NCI-H446 (cell line): ENCODE measurements at regions not wholly inside any gene's neighbourhood (a gene's known extent, or its start where the extent isn't known, plus 50 kb on each side); places are given as distances from the start of the nearest gene placed in this dataset.
A peak's percentile ranks its signal among the peaks of the same experiment; 100 is the strongest.

ENCODE experiments used
- DNase-seq, 2 experiments: peaks; one replicate each; lab custom pipeline; 2025; lab: John Stamatoyannopoulos, UW

GRCh38 chr3:84877092-84877491 is 81.7 kb upstream of the CADM2 start:
- DNase-seq = no peak

GRCh38 chr3:84881288-84881687 is 77.5 kb upstream of the CADM2 start:
- no peak for DNase-seq

DNA sequence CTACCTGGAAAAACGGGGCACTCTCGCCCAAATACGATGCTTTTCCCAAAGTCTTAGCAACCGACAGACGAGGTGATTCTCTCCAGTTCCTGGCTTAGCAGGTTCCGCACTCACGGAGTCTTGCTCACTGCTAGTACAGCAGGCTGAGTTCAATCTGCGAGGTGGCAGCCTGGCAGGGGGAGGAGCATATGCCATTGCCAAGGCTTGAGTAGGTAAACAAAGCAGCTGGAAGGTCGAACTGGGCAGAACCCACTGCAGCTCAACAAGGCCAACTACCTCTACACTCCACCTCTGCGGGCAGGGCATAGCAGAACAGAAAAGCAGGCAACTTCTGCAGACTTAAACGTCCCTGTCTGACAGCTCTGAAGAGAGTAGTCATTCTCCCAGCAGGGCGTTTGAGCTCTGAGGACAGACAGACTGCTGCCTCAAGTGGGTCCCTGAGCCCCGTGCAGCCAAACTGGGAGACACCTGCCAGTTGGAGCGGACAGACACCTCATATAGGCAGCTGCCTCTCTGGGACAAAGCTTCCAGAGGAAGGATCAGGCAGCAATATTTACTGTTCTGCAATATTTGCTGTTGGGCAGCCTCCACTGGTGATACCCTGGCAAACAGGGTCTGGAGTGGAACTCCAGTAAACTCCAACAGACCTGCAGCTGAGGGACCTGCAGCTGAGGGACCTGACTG is 73.4 kb upstream of the CADM2 start:
- DNase-seq = no peak

DNA sequence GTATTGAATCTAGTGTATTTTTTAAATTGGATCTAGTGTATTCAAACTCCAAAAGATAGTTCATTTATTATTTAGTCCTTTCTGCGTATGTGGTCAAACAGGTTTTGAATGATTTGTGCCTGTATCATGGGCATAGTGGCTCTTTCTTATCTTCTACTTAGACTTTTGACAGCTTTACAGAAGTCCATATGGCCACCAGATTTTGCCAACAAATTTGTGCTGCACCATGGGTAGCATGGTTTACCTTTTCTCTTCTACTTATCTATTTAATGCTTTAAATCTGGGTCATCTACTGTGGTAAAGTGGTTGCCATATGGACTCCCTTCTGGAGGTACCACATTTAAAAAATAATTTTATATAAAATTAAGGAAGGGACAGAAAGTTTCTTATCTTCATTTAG is 66.9 kb upstream of the CADM2 start:
- no peak for DNase-seq

- no peak for DNase-seq
Observed at GRCh38 chr3:84893211-84893610, 65.6 kb upstream of the CADM2 start.

- no peak for DNase-seq
Observed at GRCh38 chr3:84904212-84904611, 54.6 kb upstream of the CADM2 start.

DNA sequence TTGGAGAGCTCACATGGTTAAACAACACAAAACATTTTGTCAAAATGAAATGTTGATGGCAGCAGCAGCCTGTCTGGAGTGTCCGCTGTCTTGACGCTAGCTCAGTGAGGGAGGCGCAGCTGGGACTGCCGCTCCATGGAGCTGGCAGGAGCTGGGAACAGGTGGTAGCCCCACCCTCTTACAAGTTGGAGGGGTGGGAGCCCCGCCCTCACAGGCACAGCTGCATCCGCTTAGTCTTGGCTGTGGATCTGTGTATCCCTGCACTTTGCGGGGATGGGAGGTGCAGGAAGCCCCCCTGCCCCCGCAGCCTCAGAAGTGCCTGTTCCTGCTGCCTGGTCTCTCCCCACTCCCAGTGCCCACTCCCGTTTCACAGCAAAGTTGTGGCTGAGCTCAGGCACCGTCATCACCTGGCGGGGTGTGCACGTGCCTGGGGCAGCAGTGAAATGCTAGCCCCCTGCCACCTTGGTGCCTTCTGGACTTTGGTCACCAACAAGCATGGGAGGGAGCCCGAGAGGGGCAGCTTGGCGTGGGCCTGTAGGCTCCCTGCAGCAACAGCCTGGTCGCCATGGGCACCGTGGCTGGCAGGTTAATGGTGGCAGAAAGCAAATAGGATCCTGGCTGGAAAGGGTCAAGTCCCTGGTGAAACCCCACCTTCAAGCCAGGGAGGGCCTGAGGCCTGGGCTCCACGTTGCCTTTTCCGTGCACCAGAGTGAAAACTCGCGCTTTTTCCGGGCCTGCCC is 53.8 kb upstream of the CADM2 start:
- DNase-seq = peak in 1 of 2 experiments; percentile 19

GRCh38 chr3:84905556-84905920 is 53.3 kb upstream of the CADM2 start:
- no peak for DNase-seq

GRCh38 chr3:84906065-84906464 is 52.7 kb upstream of the CADM2 start:
- no peak for DNase-seq
